Stomach (tissue), 4 donors: ENCODE measurements at regions not wholly inside any gene's neighbourhood (a gene's known extent, or its start where the extent isn't known, plus 50 kb on each side); places are given as distances from the start of the nearest gene placed in this dataset.

ENCODE experiments used
- POLR2A ChIP-seq, 4 donors: fragments of 450-650 bp; IDR thresholded peaks; one replicate each; pipeline ENCODE4 v1.6.1; 2016; ENCODE audit warnings: antibody characterized with exemption in 4 of 4, control low read depth in 2 of 4, mild to moderate bottlenecking in 1 of 4, moderate library complexity in 1 of 4
- POLR2AphosphoS5 ChIP-seq, 3 donors: sonication (generic); formaldehyde crosslinking; IDR thresholded peaks; one replicate each; pipeline ENCODE4 v1.6.1; 2016; ENCODE audit warnings: antibody characterized with exemption in 3 of 3
- TF ChIP-seq, protein P1 (sequence below), 7 experiments: fragments of 450-650 bp in 4 of 7; fragments of 200-600 bp in 3 of 7; sonication (generic) in 3 of 7; IDR thresholded peaks; one replicate each; pipeline ENCODE4 v1.5.1; 2016 to 2019; ENCODE audit warnings: antibody characterized with exemption in 7 of 7, control low read depth in 2 of 7, mild to moderate bottlenecking in 1 of 7

DNA sequence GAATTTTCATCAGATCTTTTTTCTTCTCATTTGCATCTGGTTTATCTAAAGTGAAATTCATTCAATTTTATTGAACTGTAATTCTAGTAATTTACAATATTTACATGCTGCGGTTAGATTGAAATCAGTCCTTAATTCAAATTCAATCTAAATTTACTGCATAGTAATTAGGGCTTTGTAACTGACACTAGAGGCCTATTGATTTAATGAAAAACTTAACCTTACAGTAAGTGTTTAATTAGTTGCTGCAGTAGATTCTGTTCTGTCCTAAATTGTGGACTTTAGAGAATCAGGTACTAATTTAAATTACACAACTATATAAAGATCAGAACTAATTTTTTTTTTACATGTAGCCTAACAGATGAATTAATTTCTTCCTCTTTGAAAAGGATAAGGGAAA, 758.8 kb upstream of the TENM3 start:
- no peak for TF ChIP-seq POLR2A (IDR thresholded peaks at IDR 0.05)
- TF ChIP-seq, protein P1, sequence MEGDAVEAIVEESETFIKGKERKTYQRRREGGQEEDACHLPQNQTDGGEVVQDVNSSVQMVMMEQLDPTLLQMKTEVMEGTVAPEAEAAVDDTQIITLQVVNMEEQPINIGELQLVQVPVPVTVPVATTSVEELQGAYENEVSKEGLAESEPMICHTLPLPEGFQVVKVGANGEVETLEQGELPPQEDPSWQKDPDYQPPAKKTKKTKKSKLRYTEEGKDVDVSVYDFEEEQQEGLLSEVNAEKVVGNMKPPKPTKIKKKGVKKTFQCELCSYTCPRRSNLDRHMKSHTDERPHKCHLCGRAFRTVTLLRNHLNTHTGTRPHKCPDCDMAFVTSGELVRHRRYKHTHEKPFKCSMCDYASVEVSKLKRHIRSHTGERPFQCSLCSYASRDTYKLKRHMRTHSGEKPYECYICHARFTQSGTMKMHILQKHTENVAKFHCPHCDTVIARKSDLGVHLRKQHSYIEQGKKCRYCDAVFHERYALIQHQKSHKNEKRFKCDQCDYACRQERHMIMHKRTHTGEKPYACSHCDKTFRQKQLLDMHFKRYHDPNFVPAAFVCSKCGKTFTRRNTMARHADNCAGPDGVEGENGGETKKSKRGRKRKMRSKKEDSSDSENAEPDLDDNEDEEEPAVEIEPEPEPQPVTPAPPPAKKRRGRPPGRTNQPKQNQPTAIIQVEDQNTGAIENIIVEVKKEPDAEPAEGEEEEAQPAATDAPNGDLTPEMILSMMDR (IDR thresholded peaks at IDR 0.05) = no peak
- TF ChIP-seq POLR2AphosphoS5 (IDR thresholded peaks at IDR 0.05) = no peak
